GM19468 (cell line): ENCODE measurements at regions not wholly inside any gene's neighbourhood (a gene's known extent, or its start where the extent isn't known, plus 50 kb on each side); places are given as distances from the start of the nearest gene placed in this dataset.
"Not testable (repeated sequence)": the region's sequence is repeated elsewhere in the genome, so short reads cannot be mapped to it uniquely, and the experiment has no call there.

ENCODE experiments used
- ATAC-seq: cut with Tn5 transposase; IDR thresholded peaks from one replicate; pipeline ENCODE4 v1.9.1; 2021; ENCODE audit warnings: mild to moderate bottlenecking, moderate library complexity, moderate number of reproducible peaks; ENCODE audit not compliant: unreplicated experiment; ENCODE audit errors: extremely low read depth

DNA sequence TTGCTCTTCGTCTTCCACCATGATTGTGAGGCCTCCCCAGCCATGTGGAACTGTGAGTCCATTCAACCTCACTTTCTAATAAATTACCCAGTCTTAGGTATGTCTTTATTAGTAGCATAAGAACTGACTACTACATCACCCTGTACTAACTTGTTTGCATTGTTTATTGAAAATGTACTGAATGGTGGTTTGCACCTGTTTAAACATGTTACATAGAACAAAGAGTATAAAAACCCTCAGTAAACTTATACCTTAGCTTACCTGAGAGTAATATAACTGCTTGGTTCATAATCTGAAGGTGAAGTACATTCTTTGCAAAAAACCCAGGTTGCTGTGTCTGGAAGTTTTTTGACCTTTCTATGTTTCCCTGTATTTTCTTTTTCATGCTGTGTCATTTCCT is 777.8 kb downstream of the TBC1D32 start:
- no peak for ATAC-seq

DNA sequence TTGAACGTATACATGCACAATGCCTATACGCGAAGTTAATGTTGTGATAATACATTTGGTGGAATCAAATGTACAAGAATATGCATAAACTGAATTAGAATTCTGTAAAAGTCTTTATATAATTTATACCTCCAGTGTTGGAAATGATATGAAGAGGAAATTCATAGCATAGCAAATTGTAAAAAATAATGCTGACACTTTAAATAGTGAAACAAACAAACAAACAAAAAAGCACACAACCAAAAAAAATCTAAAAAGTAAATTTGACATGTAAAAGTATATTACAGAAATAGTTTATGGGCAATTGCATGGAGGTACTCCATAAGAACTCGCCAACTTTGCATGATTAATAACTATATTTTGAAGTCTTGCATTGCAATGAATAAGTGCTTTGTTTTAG is 780.9 kb downstream of the TBC1D32 start:
- no peak for ATAC-seq

DNA sequence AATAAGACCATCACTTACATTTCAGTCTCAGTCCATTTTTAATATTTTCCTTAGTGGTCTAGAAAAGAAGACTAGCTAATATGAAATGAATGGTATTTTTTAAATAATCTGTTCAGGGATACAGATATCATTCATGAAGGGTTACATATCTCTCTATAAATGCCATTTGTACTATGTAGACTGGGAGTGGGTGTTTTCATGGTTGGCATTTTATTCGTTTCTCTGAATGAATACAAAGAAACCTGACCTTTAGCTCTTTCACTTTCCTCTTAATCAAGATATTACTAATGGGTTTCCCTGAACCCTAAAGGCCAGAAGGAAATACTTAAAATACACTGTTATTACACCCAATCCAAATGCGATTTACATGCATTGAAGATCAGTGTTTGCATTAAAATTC is 788.9 kb downstream of the TBC1D32 start:
- ATAC-seq: no peak

DNA sequence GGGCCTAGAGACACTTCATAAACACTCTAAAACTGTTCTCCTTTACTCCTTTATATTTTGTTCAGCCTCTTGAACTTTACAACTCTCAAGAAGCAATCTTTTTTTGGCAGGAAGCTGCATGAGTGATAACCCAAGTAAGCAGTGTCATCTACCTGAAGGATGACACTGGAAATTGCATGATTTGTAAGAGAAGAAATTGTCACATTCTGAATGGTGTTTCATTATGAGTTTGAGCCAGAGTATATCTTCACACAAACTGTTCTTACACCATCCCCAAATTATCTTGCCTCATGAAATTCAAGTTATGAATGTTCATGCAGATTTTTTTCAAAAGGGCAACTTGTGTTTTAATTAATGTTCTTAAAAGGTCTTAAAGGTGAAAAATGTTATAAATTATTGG is 799.3 kb downstream of the TBC1D32 start:
- ATAC-seq: no peak

DNA sequence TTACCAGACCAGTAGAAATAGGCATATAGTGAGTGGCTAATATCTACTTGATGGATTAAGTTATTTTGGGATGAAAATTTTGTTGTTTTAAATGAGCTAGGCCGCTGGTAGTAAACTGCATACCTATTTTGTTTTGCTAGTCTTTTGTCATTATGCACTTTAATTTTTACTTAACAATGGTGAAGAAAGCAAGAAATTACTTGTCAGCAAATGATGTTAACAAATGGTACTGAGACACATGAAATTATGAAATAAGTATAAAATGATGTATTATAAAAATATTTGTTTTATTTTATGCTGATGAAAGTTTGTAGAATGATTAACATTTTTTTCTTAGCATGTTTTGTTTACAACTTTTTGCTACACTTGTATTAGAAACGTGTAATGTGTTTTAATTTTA is 807.7 kb downstream of the TBC1D32 start:
- ATAC-seq: no peak

DNA sequence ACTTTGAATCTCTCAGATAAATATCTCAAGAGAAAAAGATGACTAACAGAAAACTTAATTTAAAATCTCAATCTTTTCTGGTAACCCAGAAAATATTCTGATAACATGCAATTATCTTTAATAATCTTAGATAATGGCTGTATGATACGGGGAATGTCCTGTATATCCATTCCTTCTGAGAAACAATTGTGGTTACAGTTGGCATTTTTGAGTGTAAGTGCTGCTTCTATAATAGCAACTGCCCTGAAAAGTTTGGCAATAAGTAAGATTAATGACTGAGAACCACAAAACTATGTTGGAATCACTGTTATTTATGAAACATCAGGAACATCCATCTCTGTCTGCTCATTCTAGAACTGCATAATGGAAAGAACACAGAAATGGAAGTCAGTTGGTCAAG is 819.7 kb downstream of the TBC1D32 start:
- no peak for ATAC-seq

DNA sequence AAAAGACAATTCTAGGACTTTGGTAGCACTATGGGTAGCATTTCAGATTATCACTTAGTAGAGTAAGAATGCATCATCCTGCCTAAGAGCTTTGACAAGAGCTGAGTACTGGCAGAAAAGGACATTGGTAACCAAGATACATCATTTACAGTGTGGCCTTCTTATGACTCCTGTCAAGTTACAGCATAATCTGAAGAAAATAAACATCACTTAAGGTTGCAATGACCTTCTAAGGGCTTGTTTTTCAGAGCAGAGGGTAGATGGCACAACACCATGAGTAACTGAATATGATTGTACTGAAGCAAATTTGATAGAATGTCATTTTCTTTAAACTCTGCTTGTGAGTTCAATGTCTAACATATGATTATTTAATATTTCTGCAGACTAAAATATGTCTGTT is 822.6 kb downstream of the TBC1D32 start:
- ATAC-seq: no peak

DNA sequence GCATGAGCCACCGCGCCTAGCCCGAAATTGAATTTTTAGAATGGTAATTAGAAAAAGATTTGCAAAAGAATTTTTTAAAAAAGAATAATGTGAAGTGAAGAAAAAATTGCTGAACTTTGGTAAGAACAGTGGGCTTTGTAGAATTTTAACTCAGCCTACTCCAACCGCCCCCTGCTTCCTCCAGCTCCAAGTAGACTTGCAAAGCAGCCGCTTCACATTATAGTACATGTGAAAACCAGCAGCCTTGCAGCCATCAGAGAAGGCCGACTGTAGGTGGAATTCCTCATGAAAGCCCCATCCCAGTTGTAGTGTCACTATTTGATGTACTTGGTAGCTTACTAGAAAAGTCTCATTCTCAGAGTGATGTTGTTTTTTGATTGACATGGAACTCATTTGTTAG is 835.6 kb downstream of the TBC1D32 start:
- no peak for ATAC-seq

DNA sequence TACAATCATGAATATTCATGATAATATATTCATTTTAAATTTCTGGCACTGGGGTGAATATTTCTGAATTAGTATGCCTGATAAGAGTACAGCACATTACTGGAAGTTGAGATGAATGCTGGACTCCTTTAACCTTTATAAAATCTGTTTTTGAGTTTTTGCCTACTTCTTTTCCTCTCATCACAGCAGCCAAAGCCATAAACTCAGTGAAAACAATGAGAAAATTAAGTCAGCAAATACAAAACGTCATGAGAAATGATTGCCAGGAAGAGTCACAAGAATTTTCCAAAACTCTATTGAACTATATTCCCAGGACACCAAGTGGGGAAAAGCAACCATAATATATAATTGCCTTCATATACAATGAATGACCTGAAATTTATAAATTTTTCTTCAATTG is 837.6 kb downstream of the TBC1D32 start:
- ATAC-seq: no peak

DNA sequence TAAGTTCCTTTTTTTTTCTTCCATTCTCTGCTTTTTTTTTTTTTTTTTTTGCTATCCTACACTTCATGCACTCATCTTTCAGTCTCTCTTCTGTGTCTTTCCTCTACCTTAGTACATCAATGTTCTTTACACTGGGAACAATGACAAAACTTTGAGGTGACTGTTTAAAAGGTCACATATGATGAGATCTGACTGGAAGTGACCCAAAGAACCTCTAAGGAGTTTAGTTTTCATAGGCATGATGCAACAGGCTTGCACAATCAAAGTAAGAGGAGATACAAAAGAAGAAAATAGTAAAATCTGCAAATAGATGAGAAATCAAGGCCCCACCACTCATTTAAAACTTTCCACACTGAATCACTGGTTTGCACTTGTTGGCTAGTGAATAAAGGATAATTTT is 840.8 kb downstream of the TBC1D32 start:
- ATAC-seq: no peak

DNA sequence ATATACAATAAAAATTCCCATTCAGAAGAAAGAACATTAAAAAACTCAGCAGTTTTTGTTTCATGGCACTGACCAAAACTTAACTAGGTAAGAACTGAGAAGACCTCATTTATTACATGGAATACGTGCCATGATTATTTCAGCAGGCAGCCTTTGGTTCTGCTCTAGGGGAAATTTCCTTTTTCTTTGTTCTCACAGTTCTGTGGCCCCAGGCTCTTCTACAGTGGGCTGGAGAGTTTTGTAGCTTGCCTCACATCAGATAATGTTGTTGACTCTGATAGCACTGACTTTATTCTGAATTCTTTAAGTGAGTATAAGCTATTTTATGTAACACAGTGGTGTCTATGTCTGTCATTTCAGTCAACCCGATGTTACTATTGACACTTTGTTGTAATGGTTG is 844.3 kb downstream of the TBC1D32 start:
- no peak for ATAC-seq

DNA sequence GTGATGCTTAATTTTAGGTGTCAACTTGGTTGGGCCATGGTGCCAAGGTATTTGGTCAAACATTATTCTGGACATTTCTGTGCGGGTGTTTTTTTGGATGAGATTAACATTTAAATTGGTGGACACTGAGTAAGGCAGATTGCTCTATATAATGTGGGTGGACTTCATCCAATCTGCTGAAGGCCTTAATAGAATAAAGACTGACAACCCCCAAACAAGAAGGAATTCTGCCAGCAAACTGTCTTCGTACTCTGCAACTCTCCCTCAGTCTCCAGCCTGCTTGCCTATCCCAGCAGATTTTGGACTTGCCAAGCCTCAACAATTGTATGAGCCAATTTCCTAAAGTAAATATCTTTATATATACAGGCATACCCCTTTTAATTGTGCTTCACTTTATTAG is 850.1 kb downstream of the TBC1D32 start:
- ATAC-seq: no peak

DNA sequence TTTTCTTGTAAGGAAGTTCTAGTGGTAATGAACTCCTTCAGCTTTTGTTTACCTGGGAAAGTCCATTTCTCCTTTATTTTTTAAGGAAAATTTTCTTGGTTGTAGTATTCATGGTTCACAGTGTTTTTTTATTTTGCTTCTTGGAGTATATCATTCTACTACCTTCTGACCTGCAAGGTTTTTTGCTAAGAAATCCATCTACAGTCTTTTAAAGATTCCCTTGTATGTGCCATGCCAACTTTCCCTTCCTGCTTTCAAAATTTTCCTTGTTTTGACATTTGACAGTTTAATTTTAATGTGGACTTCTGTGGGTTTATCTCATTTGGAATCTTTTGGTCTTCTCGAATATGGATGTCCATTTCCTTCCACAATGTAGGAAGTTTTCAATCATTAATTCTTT is 855.6 kb downstream of the TBC1D32 start:
- no peak for ATAC-seq

DNA sequence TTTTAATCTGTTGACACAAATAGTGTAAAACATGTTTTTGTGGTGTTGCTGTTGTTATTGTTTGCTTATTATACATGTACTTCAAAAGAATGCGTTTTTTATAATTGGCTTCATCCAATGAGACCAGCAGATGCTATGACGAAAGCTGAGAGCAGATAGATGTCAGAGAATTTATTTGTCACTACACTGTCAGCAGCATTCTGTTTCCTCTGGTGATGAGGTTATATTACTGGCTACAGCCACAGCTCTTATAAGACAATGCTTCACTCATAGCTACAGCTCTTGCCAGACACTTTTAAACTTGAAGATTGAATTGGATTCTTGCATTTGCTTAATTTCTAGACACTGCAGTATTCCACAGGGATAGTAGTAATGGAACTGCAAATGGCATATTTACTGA is 860.5 kb downstream of the TBC1D32 start:
- ATAC-seq: no peak

DNA sequence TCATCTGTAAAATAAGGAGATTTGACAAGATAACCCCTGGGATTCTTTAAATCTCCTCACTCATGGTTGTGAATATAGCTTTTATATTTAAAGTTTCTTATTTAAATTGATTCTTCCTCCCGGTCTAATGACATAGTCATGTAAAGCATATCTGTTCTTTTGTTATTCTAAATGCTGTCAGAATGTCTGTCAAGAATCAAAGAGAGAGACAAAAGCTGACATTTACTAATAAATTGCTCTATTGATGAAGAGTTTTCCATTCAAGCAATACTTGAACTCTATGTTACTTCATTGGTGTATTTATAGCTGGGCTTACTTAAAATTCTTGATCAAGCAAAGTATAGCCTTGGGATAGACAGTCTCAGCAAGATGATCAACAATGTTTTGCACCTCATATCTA is 865.8 kb downstream of the TBC1D32 start:
- ATAC-seq: no peak

DNA sequence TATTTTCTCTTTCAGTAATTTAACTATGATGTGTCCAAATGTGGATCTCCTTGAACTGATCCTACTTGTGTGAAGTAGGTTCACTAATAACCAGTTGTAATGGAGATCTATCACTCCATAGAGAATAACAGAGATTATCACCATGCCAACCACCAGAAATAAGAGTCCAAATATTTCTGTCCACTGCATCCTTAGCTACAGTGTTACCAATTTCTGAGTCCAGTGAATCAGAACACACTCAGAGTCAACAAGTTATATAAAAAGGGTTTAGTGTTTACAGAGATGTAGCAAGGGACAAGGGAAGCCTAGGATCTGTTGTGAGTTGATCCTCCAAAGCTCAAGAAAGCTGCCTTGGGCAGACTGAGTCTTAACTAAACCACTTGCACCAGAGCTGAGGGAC is 882.8 kb downstream of the TBC1D32 start:
- no peak for ATAC-seq

DNA sequence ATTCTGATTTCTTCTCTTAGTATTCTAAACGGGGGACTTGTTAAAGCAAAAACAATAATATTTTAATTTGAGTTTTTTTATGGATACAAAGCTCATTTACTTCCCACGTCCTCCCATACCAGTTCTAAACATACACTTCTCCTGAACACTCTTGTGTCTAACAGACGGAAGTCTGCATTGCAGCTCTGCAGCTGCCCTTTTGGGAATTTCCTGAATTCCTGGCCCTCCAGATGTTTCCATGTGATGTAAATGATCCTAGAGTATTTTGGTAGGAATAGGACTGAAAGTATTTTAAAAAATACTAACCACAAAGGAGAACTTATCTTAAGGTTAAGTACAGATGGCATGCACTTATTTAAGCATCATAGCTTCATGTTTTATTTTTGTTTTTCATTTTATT is 886.7 kb downstream of the TBC1D32 start:
- no peak for ATAC-seq

DNA sequence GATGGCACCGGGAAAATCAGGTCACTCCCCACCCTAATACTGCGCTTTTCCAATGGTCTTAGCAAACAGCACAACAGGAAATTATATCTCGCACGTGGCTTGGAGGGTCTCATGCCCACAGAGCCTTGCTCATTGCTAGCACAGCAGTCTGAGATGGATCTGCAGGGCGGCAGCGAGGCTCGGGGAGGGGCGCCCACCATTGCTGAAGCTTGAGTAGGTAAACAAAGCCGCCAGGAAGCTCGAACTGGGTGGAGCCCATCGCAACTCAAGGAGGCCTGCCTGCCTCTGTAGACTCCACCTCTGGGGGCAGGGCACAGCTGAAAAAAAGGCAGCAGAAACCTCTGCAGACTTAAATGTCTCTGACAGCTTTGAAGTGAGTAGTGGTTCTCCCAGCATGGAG is 901.4 kb downstream of the TBC1D32 start:
- not testable (repeated sequence) for ATAC-seq

DNA sequence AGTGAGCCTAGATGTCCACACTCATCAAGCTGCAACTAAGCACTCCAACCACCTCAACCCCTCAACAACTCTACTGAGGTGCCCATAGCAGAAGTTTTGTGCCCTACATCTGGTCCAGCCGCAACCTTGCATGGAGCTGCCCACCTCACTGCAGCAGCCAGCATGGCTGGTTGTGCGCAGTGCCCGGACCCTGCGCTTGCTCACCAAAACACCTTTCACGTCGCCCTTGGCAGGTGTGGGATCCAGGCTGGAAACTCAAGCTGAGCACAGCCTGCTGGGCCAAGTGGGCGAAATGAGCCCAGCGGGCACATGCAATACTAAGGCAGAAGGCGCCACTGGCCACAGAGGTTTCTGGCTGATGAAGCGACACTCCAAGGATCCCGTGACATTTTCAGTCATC is 902.4 kb downstream of the TBC1D32 start:
- ATAC-seq: no peak

DNA sequence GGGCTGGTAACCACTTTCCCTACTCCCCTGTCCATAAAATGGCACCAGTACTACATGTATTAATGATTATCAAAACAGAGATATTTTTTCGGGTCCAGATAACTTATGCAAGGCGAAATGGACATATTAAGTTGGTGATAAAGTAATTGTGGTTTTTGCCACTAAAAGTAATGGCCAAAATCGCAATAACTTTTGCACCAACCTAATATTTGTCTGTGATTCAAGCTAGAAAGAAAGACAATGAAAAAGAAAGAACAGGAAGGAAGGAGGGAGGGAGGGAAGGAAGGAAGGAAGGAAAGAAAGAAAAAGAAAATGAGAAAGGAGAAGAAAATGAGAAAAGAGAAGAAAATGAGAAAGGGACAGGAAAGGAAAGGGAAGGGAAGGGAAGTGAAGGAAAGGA is 922.9 kb downstream of the TBC1D32 start:
- ATAC-seq: no peak

DNA sequence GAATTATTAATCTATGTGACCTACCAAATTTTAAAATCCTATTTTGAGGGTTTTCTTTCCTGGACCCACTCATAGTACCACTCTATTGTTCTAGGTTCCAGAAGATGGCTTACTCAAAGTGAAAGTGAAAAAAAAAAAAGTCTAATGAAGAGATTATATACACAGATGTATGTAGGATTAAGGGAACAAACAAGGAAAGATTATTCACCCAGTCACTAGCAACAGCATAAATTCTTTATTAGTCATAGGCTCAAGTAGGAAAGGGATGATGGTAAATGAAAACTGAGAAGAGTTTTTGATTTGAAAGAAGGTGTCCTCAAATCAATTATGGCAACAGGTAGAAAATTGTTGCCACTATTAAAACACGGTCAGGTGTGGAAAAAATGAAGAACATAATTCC is 923.7 kb downstream of the TBC1D32 start:
- ATAC-seq: no peak

DNA sequence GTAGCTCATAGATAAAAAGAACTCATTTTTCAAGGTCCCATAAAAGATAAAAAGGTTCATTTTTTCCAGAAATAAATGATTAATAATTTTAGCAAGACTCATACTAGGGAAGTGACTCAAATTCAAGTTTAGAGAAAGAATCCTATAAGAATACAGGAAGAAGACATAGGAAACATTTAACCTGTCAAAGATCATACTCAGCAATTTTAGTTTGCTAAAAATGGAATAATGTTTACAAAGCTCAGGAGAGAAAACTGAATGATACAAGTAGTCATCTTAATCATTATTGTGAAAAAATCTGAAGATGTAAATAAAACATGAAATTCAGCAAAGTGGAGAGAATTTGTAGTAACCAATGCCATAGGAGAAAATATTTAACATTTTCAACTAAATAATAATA is 926.6 kb downstream of the TBC1D32 start:
- no peak for ATAC-seq

DNA sequence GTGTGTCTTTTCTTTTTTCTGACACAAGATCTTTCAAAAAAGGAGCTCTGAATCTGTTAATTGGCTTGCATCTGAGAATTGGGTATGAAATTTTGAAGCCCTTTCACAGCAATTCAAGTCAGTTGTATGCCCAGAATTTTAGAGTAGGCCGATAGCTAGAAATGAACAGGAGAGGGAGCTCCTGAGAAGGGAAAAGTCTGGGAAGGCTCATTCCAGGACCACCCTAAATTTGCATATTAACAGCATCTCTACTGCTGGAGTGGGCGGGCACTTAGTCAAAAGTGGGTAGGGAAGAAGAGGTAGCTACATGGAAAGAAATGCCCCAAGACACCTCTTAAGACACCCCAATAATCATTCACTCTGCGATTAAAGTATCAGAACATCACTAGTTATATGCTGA is 928.3 kb downstream of the TBC1D32 start:
- no peak for ATAC-seq
